GM12864 (cell line): ENCODE measurements at regions not wholly inside any gene's neighbourhood (a gene's known extent, or its start where the extent isn't known, plus 50 kb on each side); places are given as distances from the start of the nearest gene placed in this dataset.

Source experiments
- DNase-seq: peaks from one replicate; pipeline ENCODE4 v3.0.0-alpha.2; 2011; ENCODE audit warnings: low read depth
- H3K4me3 ChIP-seq: 2 replicates; pipeline ENCODE4 v1.5.1; 2011; ENCODE audit warnings: mild to moderate bottlenecking, low read depth, low read length, control low read depth
- TF ChIP-seq, protein P1 (sequence below): IDR thresholded peaks from 2 replicates; pipeline ENCODE4 v1.5.1; 2011; ENCODE audit warnings: low read depth, mild to moderate bottlenecking, moderate library complexity, low read length, control low read depth, inconsistent platforms; ENCODE audit errors: missing control alignments

- no peak overlapping the region for H3K4me3 ChIP-seq
- DNase-seq, result no peak
- TF ChIP-seq, protein P1, sequence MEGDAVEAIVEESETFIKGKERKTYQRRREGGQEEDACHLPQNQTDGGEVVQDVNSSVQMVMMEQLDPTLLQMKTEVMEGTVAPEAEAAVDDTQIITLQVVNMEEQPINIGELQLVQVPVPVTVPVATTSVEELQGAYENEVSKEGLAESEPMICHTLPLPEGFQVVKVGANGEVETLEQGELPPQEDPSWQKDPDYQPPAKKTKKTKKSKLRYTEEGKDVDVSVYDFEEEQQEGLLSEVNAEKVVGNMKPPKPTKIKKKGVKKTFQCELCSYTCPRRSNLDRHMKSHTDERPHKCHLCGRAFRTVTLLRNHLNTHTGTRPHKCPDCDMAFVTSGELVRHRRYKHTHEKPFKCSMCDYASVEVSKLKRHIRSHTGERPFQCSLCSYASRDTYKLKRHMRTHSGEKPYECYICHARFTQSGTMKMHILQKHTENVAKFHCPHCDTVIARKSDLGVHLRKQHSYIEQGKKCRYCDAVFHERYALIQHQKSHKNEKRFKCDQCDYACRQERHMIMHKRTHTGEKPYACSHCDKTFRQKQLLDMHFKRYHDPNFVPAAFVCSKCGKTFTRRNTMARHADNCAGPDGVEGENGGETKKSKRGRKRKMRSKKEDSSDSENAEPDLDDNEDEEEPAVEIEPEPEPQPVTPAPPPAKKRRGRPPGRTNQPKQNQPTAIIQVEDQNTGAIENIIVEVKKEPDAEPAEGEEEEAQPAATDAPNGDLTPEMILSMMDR, result no peak
Measured at GRCh38 chr6:66699385-66699784, 992.4 kb upstream of the EYS start.

DNA sequence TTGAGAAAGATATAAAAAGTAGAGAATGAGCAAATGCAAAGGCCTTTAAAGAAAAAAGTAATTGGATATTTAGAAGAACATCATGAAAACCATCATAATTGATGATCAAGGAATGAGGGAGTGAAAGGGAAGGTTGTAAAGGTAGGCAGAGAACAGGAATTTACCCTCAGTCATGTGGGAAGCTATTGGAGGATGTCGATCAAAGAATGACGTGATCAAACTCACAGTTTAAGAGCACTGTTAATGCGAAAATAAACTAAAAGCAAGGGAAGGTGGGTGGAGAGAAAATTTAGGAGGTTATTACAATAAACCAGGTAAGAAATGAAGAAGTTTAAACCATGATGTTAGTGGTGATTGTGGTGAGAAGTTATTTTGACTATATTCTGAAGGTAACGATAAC is 982.6 kb upstream of the EYS start:
- TF ChIP-seq, protein P1, result no peak
- DNase-seq, result no peak
- H3K4me3 ChIP-seq, result no peak overlapping the region

DNA sequence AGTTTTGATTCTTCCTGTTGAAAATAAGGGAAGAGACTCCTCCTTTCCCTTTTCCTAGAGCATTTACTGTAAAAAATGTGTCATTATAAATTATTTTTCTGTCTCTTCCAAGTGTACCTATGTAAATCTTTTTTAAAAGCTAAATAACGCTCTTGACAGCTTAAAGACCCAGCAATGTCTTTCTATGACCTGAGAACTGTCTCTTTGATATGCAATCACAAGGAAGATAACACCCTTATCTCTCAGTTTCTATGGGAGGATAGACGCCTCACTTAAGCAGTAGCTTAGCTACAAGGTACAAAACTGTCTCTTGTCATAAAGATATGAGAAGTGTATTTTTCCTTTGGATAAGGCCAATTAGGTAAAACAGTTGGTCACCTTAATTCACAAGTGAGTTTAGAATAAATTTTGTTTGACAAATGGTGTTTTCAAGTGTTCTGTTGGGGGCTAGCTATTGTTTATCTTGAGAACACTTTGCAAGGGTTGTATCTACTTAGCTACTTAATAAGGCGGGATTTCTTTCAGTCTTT is 980.6 kb upstream of the EYS start:
- TF ChIP-seq, protein P1, result no peak
- H3K4me3 ChIP-seq, result no peak overlapping the region
- no peak for DNase-seq

DNA sequence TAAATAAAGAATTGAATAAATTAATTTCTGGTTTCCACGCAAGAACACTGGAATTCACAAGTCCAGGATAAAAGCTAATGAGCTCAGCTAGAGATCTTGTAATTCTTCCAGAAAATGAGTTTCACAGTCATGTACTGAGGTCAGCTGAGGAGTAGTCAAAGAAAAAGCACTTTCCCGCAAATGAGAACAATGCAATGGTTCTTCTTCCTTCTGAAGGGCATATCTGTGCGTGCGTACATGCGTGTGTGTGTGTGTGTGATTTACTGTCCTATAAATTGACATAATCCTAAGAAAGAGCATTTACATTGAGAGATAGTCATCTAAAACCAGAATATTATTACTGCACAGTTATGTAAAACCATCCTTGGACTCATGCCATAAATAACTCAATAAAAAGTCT is 968.9 kb upstream of the EYS start:
- TF ChIP-seq, protein P1, result no peak
- DNase-seq, result no peak
- H3K4me3 ChIP-seq, result no peak overlapping the region

GRCh38 chr6:66664112-66664511 is 957.1 kb upstream of the EYS start:
- no peak for DNase-seq
- TF ChIP-seq, protein P1, result no peak
- H3K4me3 ChIP-seq, result no peak overlapping the region

GRCh38 chr6:66662721-66663507 is 955.9 kb upstream of the EYS start:
- TF ChIP-seq, protein P1, result no peak
- DNase-seq, result no peak
- H3K4me3 ChIP-seq, result no peak overlapping the region

DNA sequence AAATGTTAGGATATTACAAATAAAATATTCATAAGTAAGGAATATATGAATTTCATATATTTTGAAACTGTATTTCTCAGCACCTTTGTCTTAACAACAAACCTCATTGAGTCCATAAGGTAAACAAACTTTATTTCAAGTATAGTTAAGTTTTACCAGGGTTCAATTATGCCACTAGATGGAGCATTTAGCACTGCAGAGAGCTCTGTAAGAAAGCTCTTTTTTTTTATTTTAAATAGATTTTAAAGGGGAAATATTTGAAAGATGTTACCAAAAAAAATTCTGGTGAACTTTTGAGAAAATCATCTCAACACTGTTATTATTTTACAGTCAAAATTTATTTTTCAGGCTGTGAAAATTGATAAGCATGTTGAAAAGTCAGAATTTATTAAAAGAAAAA is 955.2 kb upstream of the EYS start:
- TF ChIP-seq, protein P1, result no peak
- DNase-seq, result no peak
- H3K4me3 ChIP-seq, result no peak overlapping the region
